Gastroesophageal sphincter (tissue), 3 donors: ENCODE measurements at regions not wholly inside any gene's neighbourhood (a gene's known extent, or its start where the extent isn't known, plus 50 kb on each side); places are given as distances from the start of the nearest gene placed in this dataset.

Experiments
- EP300 ChIP-seq: sonication (generic); formaldehyde crosslinking; IDR thresholded peaks from one replicate; pipeline ENCODE4 v1.6.1; 2017; ENCODE audit warnings: antibody characterized with exemption, mild to moderate bottlenecking
- POLR2A ChIP-seq, 2 donors: fragments of 450-650 bp; IDR thresholded peaks; one replicate each; pipeline ENCODE4 v1.6.1; 2017; ENCODE audit warnings: antibody characterized with exemption in 2 of 2, mild to moderate bottlenecking in 2 of 2, moderate library complexity in 1 of 2
- TF ChIP-seq, protein P1 (sequence below), 4 experiments: fragments of 200-600 bp in 2 of 4; fragments of 450-650 bp in 2 of 4; sonication (generic) in 1 of 4; IDR thresholded peaks; one replicate each; pipeline ENCODE4 v1.5.1; 2017 to 2019; ENCODE audit warnings: antibody characterized with exemption in 4 of 4, mild to moderate bottlenecking in 2 of 4, moderate library complexity in 2 of 4

DNA sequence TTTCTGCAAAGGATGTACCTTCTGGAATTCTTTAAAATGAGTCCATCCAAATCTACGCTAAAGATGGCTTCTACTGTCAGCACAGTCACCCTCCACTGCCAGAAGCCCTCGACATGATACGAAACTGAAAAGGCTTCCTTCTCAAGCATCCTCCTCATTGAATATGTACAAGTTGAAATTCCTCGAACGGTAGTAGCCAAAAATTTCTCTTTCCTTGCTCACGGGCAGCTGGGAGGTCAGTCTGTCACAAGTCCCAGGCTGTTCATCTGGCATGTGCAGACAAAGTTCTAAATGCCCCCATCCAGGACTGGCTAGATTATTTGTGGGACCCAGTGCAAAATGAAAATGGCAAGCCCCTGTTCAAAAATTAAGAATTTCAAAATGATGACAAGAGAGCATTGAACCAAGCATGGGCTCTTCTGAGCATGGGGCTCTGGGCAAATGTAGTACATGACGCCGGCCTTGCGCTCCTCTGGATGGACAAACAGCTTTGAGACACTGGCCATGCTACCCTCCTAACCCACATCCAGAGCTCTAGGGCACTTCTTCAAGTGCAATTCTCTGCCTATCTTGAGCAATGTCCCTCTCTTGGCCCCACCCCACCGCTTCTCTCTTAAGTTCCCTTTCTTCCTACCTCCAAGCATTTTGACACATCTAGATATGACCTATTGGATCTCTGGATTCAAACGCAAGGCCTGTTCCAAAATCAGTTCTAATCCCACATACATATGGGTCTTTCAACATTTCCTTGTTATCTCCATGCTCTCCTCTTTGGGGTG, 78.9 kb upstream of the FLT1 start:
- TF ChIP-seq, protein P1, sequence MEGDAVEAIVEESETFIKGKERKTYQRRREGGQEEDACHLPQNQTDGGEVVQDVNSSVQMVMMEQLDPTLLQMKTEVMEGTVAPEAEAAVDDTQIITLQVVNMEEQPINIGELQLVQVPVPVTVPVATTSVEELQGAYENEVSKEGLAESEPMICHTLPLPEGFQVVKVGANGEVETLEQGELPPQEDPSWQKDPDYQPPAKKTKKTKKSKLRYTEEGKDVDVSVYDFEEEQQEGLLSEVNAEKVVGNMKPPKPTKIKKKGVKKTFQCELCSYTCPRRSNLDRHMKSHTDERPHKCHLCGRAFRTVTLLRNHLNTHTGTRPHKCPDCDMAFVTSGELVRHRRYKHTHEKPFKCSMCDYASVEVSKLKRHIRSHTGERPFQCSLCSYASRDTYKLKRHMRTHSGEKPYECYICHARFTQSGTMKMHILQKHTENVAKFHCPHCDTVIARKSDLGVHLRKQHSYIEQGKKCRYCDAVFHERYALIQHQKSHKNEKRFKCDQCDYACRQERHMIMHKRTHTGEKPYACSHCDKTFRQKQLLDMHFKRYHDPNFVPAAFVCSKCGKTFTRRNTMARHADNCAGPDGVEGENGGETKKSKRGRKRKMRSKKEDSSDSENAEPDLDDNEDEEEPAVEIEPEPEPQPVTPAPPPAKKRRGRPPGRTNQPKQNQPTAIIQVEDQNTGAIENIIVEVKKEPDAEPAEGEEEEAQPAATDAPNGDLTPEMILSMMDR (IDR thresholded peaks at IDR 0.05), result no peak
- TF ChIP-seq EP300 (no peak), POLR2A (IDR thresholded peaks at IDR 0.05) (no peak)
